ENCODE measurements at regions not wholly inside any gene's neighbourhood (a gene's known extent, or its start where the extent isn't known, plus 50 kb on each side); places are given as distances from the start of the nearest gene placed in this dataset.

DNA sequence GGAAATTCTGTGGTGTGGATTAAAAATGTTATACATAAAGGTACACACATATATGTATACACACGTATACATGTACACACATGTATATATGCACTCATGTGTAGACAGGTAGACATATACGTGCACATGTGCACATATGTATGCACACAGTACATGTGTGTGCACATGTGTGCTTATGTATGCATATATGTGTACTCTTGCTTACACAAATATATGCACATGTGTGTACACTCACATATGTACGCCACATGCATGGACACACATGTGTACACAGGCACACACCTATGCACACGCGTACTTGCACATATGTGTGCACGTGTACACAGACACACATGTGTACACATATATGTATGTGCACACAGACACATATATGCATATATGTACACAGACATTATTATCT, 142.8 kb upstream of the SALL3 start:
- DNase-seq = no peak

DNA sequence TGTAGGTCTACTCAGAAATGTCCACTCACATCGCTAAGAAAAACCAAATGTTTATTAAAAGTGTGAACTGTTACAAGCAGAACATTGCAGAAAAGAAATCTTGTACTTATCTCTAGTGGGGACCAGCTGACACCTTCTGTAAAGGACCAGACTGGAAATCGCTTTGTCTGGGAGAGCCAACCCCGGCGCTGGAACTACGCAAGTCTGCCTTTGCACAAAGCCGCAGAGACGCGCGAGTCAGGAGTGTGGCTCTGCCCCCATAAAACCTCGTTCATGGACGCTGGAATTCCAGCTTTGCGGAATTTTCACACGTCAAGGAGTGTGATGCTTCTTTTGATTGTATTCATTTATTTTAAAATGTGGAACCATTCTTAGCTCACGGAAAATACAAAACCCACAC, 141.9 kb upstream of the SALL3 start:
- no peak for DNase-seq

DNA sequence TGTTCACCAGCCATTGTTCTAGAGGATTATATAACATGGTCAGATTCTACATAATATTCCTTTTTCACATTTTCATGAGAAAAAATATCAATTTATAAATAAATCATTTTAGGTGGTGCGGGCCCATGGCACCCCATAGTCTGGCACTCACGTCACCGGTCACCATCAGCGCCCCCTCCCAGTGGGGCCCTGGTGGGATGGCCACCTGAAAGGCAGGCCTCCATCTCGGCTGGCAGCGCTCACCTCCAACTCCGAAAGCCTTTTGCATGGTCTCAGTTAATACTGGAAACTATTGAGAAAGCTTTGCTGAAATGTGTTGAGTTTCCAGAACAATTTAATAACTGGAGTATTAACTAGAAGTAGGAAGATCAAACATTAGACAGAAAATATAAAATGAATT, 141.4 kb upstream of the SALL3 start:
- DNase-seq = no peak

DNA sequence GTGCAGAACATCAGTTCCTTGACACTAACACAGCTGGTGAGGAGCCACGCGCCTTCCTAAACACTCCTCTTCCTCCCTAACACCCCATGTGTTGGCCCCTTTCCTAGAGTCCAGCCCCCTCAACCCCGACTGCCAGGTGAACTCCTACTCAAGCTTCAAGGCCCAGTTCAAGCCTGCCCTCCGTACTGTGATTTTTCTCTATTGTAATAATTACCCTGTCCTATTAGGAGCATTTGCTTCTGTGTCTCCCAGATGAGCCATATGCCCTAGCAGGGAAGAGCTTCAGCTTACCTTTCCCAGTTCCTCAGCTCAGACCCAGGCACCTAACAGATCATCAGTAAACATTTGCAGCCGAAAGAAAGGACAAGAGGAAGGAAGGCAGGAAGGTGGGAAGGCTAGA, 130.6 kb upstream of the SALL3 start:
- DNase-seq = no peak

DNA sequence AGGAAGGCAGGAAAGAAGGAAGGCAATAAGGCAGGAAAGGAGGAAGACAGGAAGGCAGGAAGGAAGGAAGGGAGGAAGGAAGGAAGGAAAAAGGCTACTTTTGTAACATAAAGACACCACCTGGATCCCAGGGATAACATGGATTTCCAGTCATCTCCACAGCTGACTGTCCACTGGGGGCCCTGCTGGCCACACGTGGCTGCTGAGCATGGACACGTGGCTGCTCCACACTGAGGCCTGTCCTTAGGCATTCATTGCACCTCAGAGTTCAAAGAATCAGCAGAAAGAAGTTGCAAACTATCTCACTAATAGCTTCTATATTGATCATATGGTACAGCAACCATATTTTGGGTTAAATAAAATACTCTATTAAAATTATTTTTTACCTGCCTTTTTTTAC, 130.2 kb upstream of the SALL3 start:
- no peak for DNase-seq

GRCh38 chr18:78853341-78853740, 126.3 kb upstream of the SALL3 start:
- DNase-seq = no peak

- no peak for DNase-seq
These were observed 124.4 kb upstream of the SALL3 start for GRCh38 chr18:78855188-78855587.

GRCh38 chr18:78856569-78857313, 122.9 kb upstream of the SALL3 start:
- no peak for DNase-seq

- DNase-seq = no peak
These were observed 122.1 kb upstream of the SALL3 start for GRCh38 chr18:78857314-78858150.

GRCh38 chr18:78859686-78860085, 119.9 kb upstream of the SALL3 start:
- DNase-seq = no peak

GRCh38 chr18:78860117-78860516, 119.5 kb upstream of the SALL3 start:
- no peak for DNase-seq

DNA sequence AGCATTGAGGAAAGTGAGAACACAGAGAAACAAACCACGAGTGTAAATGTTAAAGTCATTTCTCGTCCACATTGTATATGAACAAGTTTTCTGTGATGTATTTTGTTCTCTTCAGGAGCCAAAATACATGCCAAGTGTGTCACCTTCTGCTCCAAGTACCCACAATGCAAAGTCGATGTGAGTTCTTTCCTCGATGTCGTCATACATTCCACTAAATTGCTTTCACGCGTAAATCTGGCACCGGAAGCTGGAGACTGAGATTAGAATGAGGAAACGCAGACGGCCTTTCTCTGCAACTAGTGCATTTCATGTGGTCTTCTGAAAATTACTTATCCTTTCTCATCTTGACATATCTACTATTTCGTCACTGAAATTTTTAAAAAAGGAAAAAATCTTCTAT, 118.5 kb upstream of the SALL3 start:
- no peak for DNase-seq

DNA sequence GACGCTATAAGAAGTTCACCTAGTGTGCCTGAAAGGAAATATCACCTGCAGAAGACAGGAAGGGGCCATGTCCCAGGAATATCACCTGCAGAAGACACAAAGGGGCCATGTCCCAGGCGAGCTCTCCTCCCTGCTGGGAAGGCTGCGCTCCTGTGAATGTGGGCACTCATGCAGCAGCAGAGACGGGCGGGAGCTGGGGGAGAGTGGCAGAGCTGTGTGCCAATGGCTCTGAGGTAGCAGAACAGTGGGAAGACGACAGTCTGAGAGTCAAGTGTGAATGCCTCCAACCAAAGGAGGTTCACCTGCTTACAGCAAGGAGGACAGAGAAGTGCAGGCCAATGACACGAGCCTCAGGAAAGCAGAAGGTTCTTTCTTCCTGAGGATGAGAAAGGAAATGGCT, 117.9 kb upstream of the SALL3 start:
- DNase-seq = no peak

- DNase-seq = no peak
These were observed 117.2 kb upstream of the SALL3 start for GRCh38 chr18:78862395-78862794.

- DNase-seq = no peak
These were observed 114.5 kb upstream of the SALL3 start for GRCh38 chr18:78865056-78865598.

DNA sequence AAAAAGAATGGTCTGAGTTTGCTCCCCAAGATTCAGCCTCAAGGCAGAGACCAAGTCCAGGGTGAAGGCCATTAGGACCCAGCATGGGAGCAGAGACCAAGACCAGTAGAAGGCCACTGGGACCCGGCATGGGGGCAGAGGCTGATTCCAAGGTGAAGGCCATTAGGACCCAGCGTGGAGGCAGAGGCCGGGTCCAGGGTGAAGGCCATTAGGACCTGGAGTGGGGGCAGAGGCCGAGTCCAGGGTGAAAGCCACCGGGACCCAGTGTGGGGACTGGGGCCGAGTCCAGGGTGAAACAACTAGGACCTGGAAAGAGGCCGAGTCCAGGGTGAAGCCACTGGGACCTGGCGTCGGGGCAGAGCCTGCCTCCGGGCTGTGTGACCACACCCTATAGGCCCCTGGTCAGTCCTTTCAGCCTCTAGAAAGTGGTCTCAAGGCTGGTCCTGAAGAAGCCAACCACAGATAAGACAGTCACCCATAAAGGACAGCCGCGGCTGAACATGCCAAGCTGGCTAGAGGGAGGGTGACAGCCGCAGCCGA, 113.8 kb upstream of the SALL3 start:
- DNase-seq = no peak

DNA sequence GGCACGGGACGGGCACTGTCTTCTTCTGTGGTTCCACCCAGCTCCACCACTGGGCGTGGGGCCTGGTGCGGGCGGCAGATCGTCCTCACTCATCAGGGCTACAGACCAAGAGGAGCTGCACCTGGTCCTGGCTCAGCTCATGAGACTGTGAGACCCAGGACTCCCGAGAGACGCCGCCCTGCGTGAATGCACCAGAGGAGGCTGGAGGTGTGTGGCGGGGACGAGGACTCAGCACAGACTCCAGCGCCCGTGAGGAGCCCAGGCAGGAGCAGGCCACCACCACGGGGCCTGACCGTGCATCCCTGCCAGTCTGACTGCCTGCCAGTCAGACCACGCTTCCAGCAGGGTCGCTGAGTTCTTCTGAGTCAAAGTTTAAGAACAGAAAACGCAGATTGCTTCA, 112.5 kb upstream of the SALL3 start:
- DNase-seq = no peak

- DNase-seq = no peak
These were observed 111.0 kb upstream of the SALL3 start for GRCh38 chr18:78868330-78869316.

DNA sequence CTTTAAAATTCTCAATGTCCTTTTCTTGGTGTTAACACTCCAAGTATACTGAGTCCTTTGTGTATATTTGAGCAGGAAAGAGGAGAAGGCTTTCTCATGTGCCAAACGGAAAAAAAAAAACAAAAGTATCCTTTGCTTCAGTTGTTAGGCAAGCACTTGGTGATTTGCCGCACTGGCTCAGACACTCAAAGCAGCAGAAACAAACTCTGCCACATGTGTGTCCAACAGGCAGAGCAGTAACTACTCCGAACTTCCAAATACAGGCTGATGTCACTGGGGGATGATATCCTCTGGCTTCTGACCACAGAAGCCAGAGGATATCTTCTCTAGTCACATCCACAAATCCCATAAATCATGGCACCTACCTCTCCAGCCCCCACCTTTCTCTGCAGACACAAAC, 108.0 kb upstream of the SALL3 start:
- DNase-seq = no peak

DNA sequence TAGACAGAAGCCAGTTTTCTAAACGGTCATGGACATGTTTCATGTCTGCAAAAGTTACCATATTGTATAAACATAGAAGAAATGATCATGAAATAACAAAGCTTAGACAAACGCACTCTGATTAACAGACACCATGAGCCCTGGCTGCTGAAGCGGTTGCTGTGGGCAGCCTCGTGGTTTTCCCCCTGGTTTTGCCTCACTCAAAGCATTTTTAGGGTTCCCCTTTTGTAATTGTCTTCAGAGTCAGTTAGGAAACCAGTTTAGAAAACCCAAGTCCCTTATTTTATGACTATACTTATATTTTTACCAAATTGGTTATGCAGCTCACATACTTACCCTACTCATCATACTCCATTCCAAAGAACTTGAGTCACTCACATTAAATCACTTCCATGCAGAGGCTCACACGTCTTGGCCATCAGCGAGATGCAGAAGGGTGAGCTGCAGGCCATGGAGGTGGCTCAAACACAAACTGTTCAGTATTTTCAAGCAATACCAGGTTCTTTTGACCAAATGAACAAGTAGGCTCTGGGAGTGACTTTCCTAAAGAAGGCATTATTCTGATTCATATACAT, 105.6 kb upstream of the SALL3 start:
- no peak for DNase-seq

- no peak for DNase-seq
These were observed 104.4 kb upstream of the SALL3 start for GRCh38 chr18:78875016-78875777.

All from NCI-H187 (cell line).